ENCODE measurements at regions not wholly inside any gene's neighbourhood (a gene's known extent, or its start where the extent isn't known, plus 50 kb on each side); places are given as distances from the start of the nearest gene placed in this dataset.

- DNase-seq (no peak), ATAC-seq (no peak)
- Mint-ChIP-seq H3K27me3 (no peaks in the 10 kb centered on the region), H3K36me3 (ENCODE audit: low read depth) (no peaks in the 10 kb centered on the region), H3K4me3 (no peak overlapping the region), H3K9me3 (no peaks in the 10 kb centered on the region), H3K4me1 (ENCODE audit: low read depth) (no peaks in the 10 kb centered on the region), H3K27ac (no peak overlapping the region)
- POLR2A ChIA-PET = no interaction called here
- TF ChIP-seq CTCF (IDR thresholded peaks at IDR 0.05) = no peak
- intact Hi-C loops (cut with micrococcal nuclease) = no loop called here
- CTCF ChIA-PET = no interaction called here
These were observed 150.0 kb downstream of the RNF152 start for GRCh38 chr18:61742565-61743429.

- Mint-ChIP-seq H3K27me3 (no peaks in the 10 kb centered on the region), H3K9me3 (no peaks in the 10 kb centered on the region), H3K36me3 (ENCODE audit: low read depth) (no peaks in the 10 kb centered on the region), H3K4me3 (no peak overlapping the region), H3K27ac (no peak overlapping the region), H3K4me1 (ENCODE audit: low read depth) (no peaks in the 10 kb centered on the region)
- no peak for TF ChIP-seq CTCF (IDR thresholded peaks at IDR 0.05)
- ChIA-PET POLR2A (no interaction called here), CTCF (no interaction called here)
- DNase-seq (no peak), ATAC-seq (no peak)
- intact Hi-C loops (cut with micrococcal nuclease) = no loop called here
These were observed 150.8 kb downstream of the RNF152 start for GRCh38 chr18:61741881-61742454.

- H3K4me1 Mint-ChIP-seq (ENCODE audit: low read depth) = no peaks in the 10 kb centered on the region
- no peaks in the 10 kb centered on the region for H3K36me3 Mint-ChIP-seq (ENCODE audit: low read depth)
- ChIA-PET CTCF (no interaction called here), POLR2A (no interaction called here)
- intact Hi-C loops (cut with micrococcal nuclease) = no loop called here
- H3K9me3 Mint-ChIP-seq = no peaks in the 10 kb centered on the region
- ATAC-seq (no peak), DNase-seq (no peak)
- H3K27me3 Mint-ChIP-seq = no peaks in the 10 kb centered on the region
- H3K27ac Mint-ChIP-seq = no peak overlapping the region
- no peak overlapping the region for H3K4me3 Mint-ChIP-seq
- no peak for TF ChIP-seq CTCF (IDR thresholded peaks at IDR 0.05)
These were observed 154.3 kb downstream of the RNF152 start for GRCh38 chr18:61738488-61738887.

- no peak for DNase-seq
- Mint-ChIP-seq H3K4me1 (ENCODE audit: low read depth) (no peaks in the 10 kb centered on the region), H3K36me3 (ENCODE audit: low read depth) (no peaks in the 10 kb centered on the region), H3K27me3 (no peaks in the 10 kb centered on the region), H3K27ac (no peak overlapping the region), H3K4me3 (no peak overlapping the region), H3K9me3 (no peaks in the 10 kb centered on the region)
- TF ChIP-seq CTCF (IDR thresholded peaks at IDR 0.05) = no peak
- no peak for ATAC-seq
- ChIA-PET POLR2A (no interaction called here), CTCF (no interaction called here)
- intact Hi-C loops (cut with micrococcal nuclease) = no loop called here
These were observed 154.8 kb downstream of the RNF152 start for GRCh38 chr18:61738042-61738441.

- H3K9me3 Mint-ChIP-seq = no peaks in the 10 kb centered on the region
- no peaks in the 10 kb centered on the region for H3K36me3 Mint-ChIP-seq (ENCODE audit: low read depth)
- ChIA-PET POLR2A (no interaction called here), CTCF (interaction anchor here (1.0 kb wide), 1 partner anchor 395 kb away, joined by 3 read pairs; no protein-coding TSS in a partner anchor)
- H3K4me3 Mint-ChIP-seq = no peak overlapping the region
- no peak overlapping the region for H3K27ac Mint-ChIP-seq
- TF ChIP-seq CTCF (IDR thresholded peaks at IDR 0.05) = no peak
- H3K27me3 Mint-ChIP-seq = peaks cover 3% of the 10 kb centered on the region
- intact Hi-C loops (cut with micrococcal nuclease) = no loop called here
- no peaks in the 10 kb centered on the region for H3K4me1 Mint-ChIP-seq (ENCODE audit: low read depth)
- ATAC-seq (no peak), DNase-seq (no peak)
These were observed 156.7 kb downstream of the RNF152 start for GRCh38 chr18:61736133-61736532.
